ENCODE measurements at regions not wholly inside any gene's neighbourhood (a gene's known extent, or its start where the extent isn't known, plus 50 kb on each side); places are given as distances from the start of the nearest gene placed in this dataset.
"Not testable (repeated sequence)": the region's sequence is repeated elsewhere in the genome, so short reads cannot be mapped to it uniquely, and the experiment has no call there.

GRCh38 chr1:172795741-172796140 lies 136.8 kb downstream of the FASLG start:
- no peak for DNase-seq (ENCODE audit: low read depth in 2 of 3, low spot score in 2 of 3)

GRCh38 chr1:172799804-172800203 lies 140.9 kb downstream of the FASLG start:
- not testable (repeated sequence) for DNase-seq (ENCODE audit: low read depth in 2 of 3, low spot score in 2 of 3)

- DNase-seq (ENCODE audit: low read depth in 2 of 3, low spot score in 2 of 3), result no peak
Observed at GRCh38 chr1:172801771-172802322, 142.9 kb downstream of the FASLG start.

- no peak for DNase-seq (ENCODE audit: low read depth in 2 of 3, low spot score in 2 of 3)
Observed at GRCh38 chr1:172809750-172810149, 150.8 kb downstream of the FASLG start.

GRCh38 chr1:172810480-172811175 lies 151.7 kb downstream of the FASLG start:
- no peak for DNase-seq (ENCODE audit: low read depth in 2 of 3, low spot score in 2 of 3)

GRCh38 chr1:172811694-172812093 lies 152.8 kb downstream of the FASLG start:
- no peak for DNase-seq (ENCODE audit: low read depth in 2 of 3, low spot score in 2 of 3)

- DNase-seq (ENCODE audit: low read depth in 2 of 3, low spot score in 2 of 3), result no peak
Observed at GRCh38 chr1:172812118-172812517, 153.2 kb downstream of the FASLG start.

- DNase-seq (ENCODE audit: low read depth in 2 of 3, low spot score in 2 of 3), result no peak
Observed at GRCh38 chr1:172813330-172813729, 154.4 kb downstream of the FASLG start.

- no peak for DNase-seq (ENCODE audit: low read depth in 2 of 3, low spot score in 2 of 3)
Observed at GRCh38 chr1:172814428-172814827, 155.5 kb downstream of the FASLG start.

GRCh38 chr1:172815740-172816139 lies 156.8 kb downstream of the FASLG start:
- no peak for DNase-seq (ENCODE audit: low read depth in 2 of 3, low spot score in 2 of 3)

- peak in 2 of 3 experiments; percentile 17 to 19 for DNase-seq (ENCODE audit: low read depth in 2 of 3, low spot score in 2 of 3)
Observed at GRCh38 chr1:172818841-172819527, 160.1 kb downstream of the FASLG start.

- DNase-seq (ENCODE audit: low read depth in 2 of 3, low spot score in 2 of 3), result no peak
Observed at GRCh38 chr1:172820475-172821158, 161.7 kb downstream of the FASLG start.

GRCh38 chr1:172821609-172822274 lies 162.8 kb downstream of the FASLG start:
- no peak for DNase-seq (ENCODE audit: low read depth in 2 of 3, low spot score in 2 of 3)

GRCh38 chr1:172822886-172823285 lies 164.0 kb downstream of the FASLG start:
- DNase-seq (ENCODE audit: low read depth in 2 of 3, low spot score in 2 of 3), result no peak

- no peak for DNase-seq (ENCODE audit: low read depth in 2 of 3, low spot score in 2 of 3)
Observed at GRCh38 chr1:172823534-172823933, 164.6 kb downstream of the FASLG start.

GRCh38 chr1:172824209-172824608 lies 165.3 kb downstream of the FASLG start:
- no peak for DNase-seq (ENCODE audit: low read depth in 2 of 3, low spot score in 2 of 3)

- no peak for DNase-seq (ENCODE audit: low read depth in 2 of 3, low spot score in 2 of 3)
Observed at GRCh38 chr1:172826096-172826741, 167.3 kb downstream of the FASLG start.

- DNase-seq (ENCODE audit: low read depth in 2 of 3, low spot score in 2 of 3), result no peak
Observed at GRCh38 chr1:172827301-172827700, 168.4 kb downstream of the FASLG start.

GRCh38 chr1:172827841-172828240 lies 168.9 kb downstream of the FASLG start:
- DNase-seq (ENCODE audit: low read depth in 2 of 3, low spot score in 2 of 3), result no peak

- no peak for DNase-seq (ENCODE audit: low read depth in 2 of 3, low spot score in 2 of 3)
Observed at GRCh38 chr1:172832006-172832725, 173.3 kb downstream of the FASLG start.

Data from activated CD8-positive, alpha-beta memory T cell treated with anti-CD3 and anti-CD28 coated beads for 48 hours (primary cell).